H1 (cell line): ENCODE measurements at regions not wholly inside any gene's neighbourhood (a gene's known extent, or its start where the extent isn't known, plus 50 kb on each side); places are given as distances from the start of the nearest gene placed in this dataset.

Source experiments
- ATF2 ChIP-seq: IDR thresholded peaks from 2 replicates; pipeline ENCODE4 v1.6.1; 2012; ENCODE audit warnings: low read length, inconsistent platforms
- EP300 ChIP-seq, 2 experiments: IDR thresholded peaks; 1 replicate in 1 of 2; 2 replicates in 1 of 2; pipeline ENCODE4 v1.6.1; 2011 to 2012; ENCODE audit warnings: low read depth in 2 of 2, low read length in 2 of 2, mild to moderate bottlenecking in 2 of 2, borderline replicate concordance in 1 of 2, inconsistent platforms in 1 of 2, moderate library complexity in 1 of 2
- HDAC2 ChIP-seq, 2 experiments: fragments of 300-600 bp in 1 of 2; sonication (generic) in 1 of 2; IDR thresholded peaks; 2 replicates each; pipeline ENCODE4 v1.6.1; 2011 to 2012; ENCODE audit warnings: low read depth in 2 of 2, low read length in 2 of 2, mild to moderate bottlenecking in 2 of 2, moderate library complexity in 2 of 2, borderline replicate concordance in 1 of 2, inconsistent platforms in 1 of 2
- SP1 ChIP-seq: IDR thresholded peaks from 2 replicates; pipeline ENCODE4 v1.6.1; 2011; ENCODE audit warnings: low read depth, low read length
- TAF1 ChIP-seq: IDR thresholded peaks from 2 replicates; pipeline ENCODE4 v1.6.1; 2011; ENCODE audit warnings: mild to moderate bottlenecking, low read depth, low read length
- TCF12 ChIP-seq: IDR thresholded peaks from 2 replicates; pipeline ENCODE4 v1.6.1; 2011; ENCODE audit warnings: low read depth, mild to moderate bottlenecking, low read length
- YY1 ChIP-seq: IDR thresholded peaks from 2 replicates; pipeline ENCODE4 v1.6.1; 2011; ENCODE audit warnings: low read depth, mild to moderate bottlenecking, low read length

GRCh38 chr14:64645220-64645892 is 58.9 kb upstream of the PLEKHG3 start (continued):
- TF ChIP-seq ATF2 (0 out of 2 replicates have a peak, but pooled peaks have one; percentile 37), HDAC2 (IDR thresholded peaks at IDR 0.05; ENCODE audit: borderline replicate concordance in 1 of 2, low read depth in 2 of 2, low read length in 2 of 2) (peak; percentile 21 to 40; a peak in 2 of 4 replicates), TCF12 (0 out of 2 replicates have a peak, but pooled peaks have one; percentile 43), SP1 (peak; percentile 57; the same call in 1 of the 2 replicates), TAF1 (no peak), EP300 (IDR thresholded peaks at IDR 0.05; ENCODE audit: borderline replicate concordance in 1 of 2, low read depth in 2 of 2, low read length in 2 of 2) (peak in 1 of 2 experiments; percentile 86; a peak in 2 of 3 replicates), YY1 (peak; percentile 87)
